ENCODE measurements at regions not wholly inside any gene's neighbourhood (a gene's known extent, or its start where the extent isn't known, plus 50 kb on each side); places are given as distances from the start of the nearest gene placed in this dataset.

- H3K27ac ChIP-seq (ENCODE audit: low read length) = no peak overlapping the region
- no peaks in the 10 kb centered on the region for H3K4me1 ChIP-seq (ENCODE audit: control insufficient read depth, low read depth, low read length)
- no peak overlapping the region for H3K9ac ChIP-seq (ENCODE audit: low read length)
- no peak overlapping the region for H3K4me3 ChIP-seq (ENCODE audit: low read length)
- H3K27me3 ChIP-seq (ENCODE audit: control insufficient read depth, insufficient read depth, low read length) = no peaks in the 10 kb centered on the region
- H3K9me3 ChIP-seq (ENCODE audit: control insufficient read depth, low read depth, low read length) = no peaks in the 10 kb centered on the region
- no peaks in the 10 kb centered on the region for H3K36me3 ChIP-seq (ENCODE audit: control insufficient read depth, low read depth, low read length)
Observed at GRCh38 chr2:38155015-38155414, 79.1 kb upstream of the CYP1B1 start.

DNA sequence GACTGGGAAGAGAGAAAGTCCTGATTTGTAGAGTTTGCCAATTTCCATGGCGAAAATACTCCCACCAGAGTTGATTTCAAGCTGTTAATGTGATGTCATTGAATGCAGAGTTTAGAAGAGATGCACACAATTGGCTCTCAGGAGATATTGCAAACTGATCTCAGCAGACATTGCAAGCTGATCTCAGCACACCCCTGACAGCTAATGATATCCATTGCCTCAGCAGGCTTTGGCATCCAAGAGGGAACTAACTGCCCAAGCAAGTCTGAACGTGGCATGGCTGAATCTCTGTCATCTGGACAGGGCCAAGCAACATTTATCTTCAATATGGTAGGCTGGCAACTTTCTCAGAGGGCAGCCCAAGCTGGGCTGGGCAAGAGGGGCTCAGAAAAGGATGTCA, 78.4 kb upstream of the CYP1B1 start:
- H3K36me3 ChIP-seq (ENCODE audit: control insufficient read depth, low read depth, low read length) = no peaks in the 10 kb centered on the region
- H3K27me3 ChIP-seq (ENCODE audit: control insufficient read depth, insufficient read depth, low read length) = no peaks in the 10 kb centered on the region
- H3K4me1 ChIP-seq (ENCODE audit: control insufficient read depth, low read depth, low read length) = no peaks in the 10 kb centered on the region
- no peaks in the 10 kb centered on the region for H3K9me3 ChIP-seq (ENCODE audit: control insufficient read depth, low read depth, low read length)
- H3K4me3 ChIP-seq (ENCODE audit: low read length) = no peak overlapping the region
- H3K9ac ChIP-seq (ENCODE audit: low read length) = no peak overlapping the region
- H3K27ac ChIP-seq (ENCODE audit: low read length) = no peak overlapping the region

GRCh38 chr2:38153476-38154135, 77.7 kb upstream of the CYP1B1 start:
- Histone ChIP-seq H3K4me1 (ENCODE audit: control insufficient read depth, low read depth, low read length) (no peaks in the 10 kb centered on the region), H3K27ac (ENCODE audit: low read length) (no peak overlapping the region), H3K36me3 (ENCODE audit: control insufficient read depth, low read depth, low read length) (no peaks in the 10 kb centered on the region), H3K9me3 (ENCODE audit: control insufficient read depth, low read depth, low read length) (no peaks in the 10 kb centered on the region), H3K9ac (ENCODE audit: low read length) (no peak overlapping the region), H3K4me3 (ENCODE audit: low read length) (no peak overlapping the region), H3K27me3 (ENCODE audit: control insufficient read depth, insufficient read depth, low read length) (no peaks in the 10 kb centered on the region)

- Histone ChIP-seq H3K4me1 (ENCODE audit: control insufficient read depth, low read depth, low read length) (no peaks in the 10 kb centered on the region), H3K27me3 (ENCODE audit: control insufficient read depth, insufficient read depth, low read length) (no peaks in the 10 kb centered on the region), H3K9ac (ENCODE audit: low read length) (no peak overlapping the region), H3K27ac (ENCODE audit: low read length) (no peak overlapping the region), H3K4me3 (ENCODE audit: low read length) (no peak overlapping the region), H3K36me3 (ENCODE audit: control insufficient read depth, low read depth, low read length) (no peaks in the 10 kb centered on the region), H3K9me3 (ENCODE audit: control insufficient read depth, low read depth, low read length) (no peaks in the 10 kb centered on the region)
Observed at GRCh38 chr2:38152913-38153312, 77.0 kb upstream of the CYP1B1 start.

DNA sequence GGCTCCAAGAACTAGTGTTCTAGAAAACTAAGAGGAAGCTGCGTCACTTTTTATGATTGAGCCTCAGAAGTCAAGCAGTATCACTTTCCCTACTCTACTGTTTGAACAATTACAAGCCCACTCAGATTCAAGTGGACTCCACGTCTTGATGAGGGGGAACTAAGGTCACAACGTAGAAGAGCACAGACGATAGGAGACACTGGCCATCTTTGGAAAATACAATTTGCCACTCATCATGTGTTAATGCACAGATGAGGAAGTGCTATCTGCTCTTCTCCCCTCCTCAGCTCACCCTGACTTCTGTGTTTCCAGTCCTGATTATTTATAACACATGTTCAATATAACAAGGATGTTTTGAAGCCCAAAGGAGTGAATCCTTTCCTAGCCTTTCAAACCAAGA, 76.1 kb upstream of the CYP1B1 start:
- Histone ChIP-seq H3K27ac (ENCODE audit: low read length) (no peak overlapping the region), H3K27me3 (ENCODE audit: control insufficient read depth, insufficient read depth, low read length) (no peaks in the 10 kb centered on the region), H3K9ac (ENCODE audit: low read length) (no peak overlapping the region), H3K4me1 (ENCODE audit: control insufficient read depth, low read depth, low read length) (peaks cover 1% of the 10 kb centered on the region), H3K9me3 (ENCODE audit: control insufficient read depth, low read depth, low read length) (no peaks in the 10 kb centered on the region), H3K36me3 (ENCODE audit: control insufficient read depth, low read depth, low read length) (no peaks in the 10 kb centered on the region), H3K4me3 (ENCODE audit: low read length) (no peak overlapping the region)

GRCh38 chr2:38149531-38149930, 73.6 kb upstream of the CYP1B1 start:
- H3K36me3 ChIP-seq (ENCODE audit: control insufficient read depth, low read depth, low read length) = no peaks in the 10 kb centered on the region
- no peak overlapping the region for H3K27ac ChIP-seq (ENCODE audit: low read length)
- H3K27me3 ChIP-seq (ENCODE audit: control insufficient read depth, insufficient read depth, low read length) = no peaks in the 10 kb centered on the region
- H3K4me3 ChIP-seq (ENCODE audit: low read length) = no peak overlapping the region
- H3K4me1 ChIP-seq (ENCODE audit: control insufficient read depth, low read depth, low read length) = peaks cover 11% of the 10 kb centered on the region
- H3K9ac ChIP-seq (ENCODE audit: low read length) = no peak overlapping the region
- H3K9me3 ChIP-seq (ENCODE audit: control insufficient read depth, low read depth, low read length) = no peaks in the 10 kb centered on the region

GRCh38 chr2:38148501-38148900, 72.5 kb upstream of the CYP1B1 start:
- H3K27me3 ChIP-seq (ENCODE audit: control insufficient read depth, insufficient read depth, low read length) = no peaks in the 10 kb centered on the region
- no peak overlapping the region for H3K9ac ChIP-seq (ENCODE audit: low read length)
- H3K27ac ChIP-seq (ENCODE audit: low read length) = no peak overlapping the region
- H3K36me3 ChIP-seq (ENCODE audit: control insufficient read depth, low read depth, low read length) = no peaks in the 10 kb centered on the region
- H3K9me3 ChIP-seq (ENCODE audit: control insufficient read depth, low read depth, low read length) = no peaks in the 10 kb centered on the region
- H3K4me3 ChIP-seq (ENCODE audit: low read length) = no peak overlapping the region
- H3K4me1 ChIP-seq (ENCODE audit: control insufficient read depth, low read depth, low read length) = peaks cover 11% of the 10 kb centered on the region

DNA sequence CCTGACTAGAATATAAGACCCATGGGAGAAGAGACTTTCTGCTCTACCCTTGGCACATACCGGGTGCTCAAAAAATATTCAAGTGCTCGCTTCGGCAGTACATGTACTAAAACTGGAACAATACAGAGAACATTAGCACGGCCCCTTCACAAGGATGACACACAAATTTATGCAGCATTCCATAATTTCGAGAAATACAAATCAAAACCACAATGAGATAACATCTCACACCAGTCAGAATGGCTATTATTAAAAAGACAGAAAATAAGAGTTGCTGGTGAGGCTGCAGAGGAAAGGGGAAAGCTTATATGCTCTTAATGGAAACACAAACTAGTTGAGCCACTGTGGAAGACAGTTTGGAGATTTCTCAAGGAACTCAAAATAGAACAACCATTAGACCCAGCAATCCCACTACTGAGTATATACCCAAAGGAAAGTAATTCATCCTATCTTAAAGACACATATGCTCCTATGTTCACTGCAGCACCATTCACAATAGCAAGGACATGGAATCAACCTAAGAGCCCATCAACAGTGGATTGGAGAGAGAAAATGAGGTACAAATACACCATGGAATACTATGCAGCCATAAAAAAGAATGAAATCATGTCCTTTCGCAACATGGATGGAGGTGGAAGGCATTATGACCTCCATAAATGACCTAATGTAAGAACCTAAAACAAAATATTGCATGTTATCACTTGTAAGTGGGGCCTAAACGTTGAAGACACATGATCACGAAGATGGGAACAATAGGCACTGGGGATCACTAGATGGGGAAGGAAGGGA, 71.6 kb upstream of the CYP1B1 start:
- H3K9me3 ChIP-seq (ENCODE audit: control insufficient read depth, low read depth, low read length) = no peaks in the 10 kb centered on the region
- peaks cover 11% of the 10 kb centered on the region for H3K4me1 ChIP-seq (ENCODE audit: control insufficient read depth, low read depth, low read length)
- H3K27ac ChIP-seq (ENCODE audit: low read length) = no peak overlapping the region
- H3K36me3 ChIP-seq (ENCODE audit: control insufficient read depth, low read depth, low read length) = no peaks in the 10 kb centered on the region
- no peaks in the 10 kb centered on the region for H3K27me3 ChIP-seq (ENCODE audit: control insufficient read depth, insufficient read depth, low read length)
- H3K9ac ChIP-seq (ENCODE audit: low read length) = no peak overlapping the region
- H3K4me3 ChIP-seq (ENCODE audit: low read length) = no peak overlapping the region

DNA sequence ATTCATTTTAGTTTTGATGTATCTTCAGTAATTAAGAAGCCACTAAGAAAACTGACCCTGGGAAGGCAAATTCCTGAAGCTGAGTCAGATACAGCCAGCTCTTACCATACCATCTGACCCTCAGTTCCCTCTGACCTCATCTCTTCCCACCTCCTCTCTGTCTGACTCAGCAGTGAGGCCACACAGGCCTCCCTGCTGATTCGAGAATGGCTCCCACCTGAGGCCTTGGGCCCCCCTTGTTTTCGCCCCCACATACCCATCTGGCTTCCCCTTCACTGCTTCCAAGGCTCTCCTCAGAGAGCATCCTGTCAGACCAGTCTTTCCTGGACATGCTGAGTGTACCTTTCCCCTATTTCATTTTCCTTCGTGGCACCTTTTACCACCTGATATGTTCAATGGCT, 71.0 kb upstream of the CYP1B1 start:
- no peak overlapping the region for H3K27ac ChIP-seq (ENCODE audit: low read length)
- H3K36me3 ChIP-seq (ENCODE audit: control insufficient read depth, low read depth, low read length) = no peaks in the 10 kb centered on the region

GRCh38 chr2:38146275-38146906, 70.4 kb upstream of the CYP1B1 start:
- Histone ChIP-seq H3K9ac (ENCODE audit: low read length) (no peak overlapping the region), H3K4me3 (ENCODE audit: low read length) (no peak overlapping the region), H3K27me3 (ENCODE audit: control insufficient read depth, insufficient read depth, low read length) (no peaks in the 10 kb centered on the region), H3K9me3 (ENCODE audit: control insufficient read depth, low read depth, low read length) (no peaks in the 10 kb centered on the region), H3K4me1 (ENCODE audit: control insufficient read depth, low read depth, low read length) (peaks cover 11% of the 10 kb centered on the region), H3K36me3 (ENCODE audit: control insufficient read depth, low read depth, low read length) (no peaks in the 10 kb centered on the region), H3K27ac (ENCODE audit: low read length) (no peak overlapping the region)

More for the DNA sequence above, 71.0 kb upstream of the CYP1B1 start:
- Histone ChIP-seq H3K9me3 (ENCODE audit: control insufficient read depth, low read depth, low read length) (no peaks in the 10 kb centered on the region), H3K4me3 (ENCODE audit: low read length) (no peak overlapping the region), H3K27me3 (ENCODE audit: control insufficient read depth, insufficient read depth, low read length) (no peaks in the 10 kb centered on the region), H3K4me1 (ENCODE audit: control insufficient read depth, low read depth, low read length) (peaks cover 11% of the 10 kb centered on the region), H3K9ac (ENCODE audit: low read length) (no peak overlapping the region)

GRCh38 chr2:38145236-38145635, 69.3 kb upstream of the CYP1B1 start:
- no peak overlapping the region for H3K27ac ChIP-seq (ENCODE audit: low read length)
- H3K9ac ChIP-seq (ENCODE audit: low read length) = no peak overlapping the region

More at GRCh38 chr2:38145236-38145635, 69.3 kb upstream of the CYP1B1 start:
- Histone ChIP-seq H3K4me3 (ENCODE audit: low read length) (no peak overlapping the region), H3K4me1 (ENCODE audit: control insufficient read depth, low read depth, low read length) (peaks cover 11% of the 10 kb centered on the region), H3K27me3 (ENCODE audit: control insufficient read depth, insufficient read depth, low read length) (no peaks in the 10 kb centered on the region), H3K9me3 (ENCODE audit: control insufficient read depth, low read depth, low read length) (no peaks in the 10 kb centered on the region), H3K36me3 (ENCODE audit: control insufficient read depth, low read depth, low read length) (no peaks in the 10 kb centered on the region)

All from iPS-18a (cell line).